Mesothelial cell of epicardium (in vitro differentiated cells): ENCODE measurements at regions not wholly inside any gene's neighbourhood (a gene's known extent, or its start where the extent isn't known, plus 50 kb on each side); places are given as distances from the start of the nearest gene placed in this dataset.
"Not testable (repeated sequence)": the region's sequence is repeated elsewhere in the genome, so short reads cannot be mapped to it uniquely, and the experiment has no call there.

ENCODE experiments used
- DNase-seq, 2 experiments: peaks; one replicate each; pipeline ENCODE4 v3.0.0; 2021; ENCODE audit warnings: low spot score in 2 of 2; ENCODE audit not compliant: unreplicated experiment in 2 of 2
- H3K27ac Mint-ChIP-seq: 2 replicates; pipeline ENCODE4 v1.8.0; 2021; ENCODE audit warnings: mixed read lengths
- H3K27me3 Mint-ChIP-seq: 2 replicates; pipeline ENCODE4 v1.8.0; 2021; ENCODE audit warnings: low read depth, mixed read lengths
- H3K36me3 Mint-ChIP-seq: 2 replicates; pipeline ENCODE4 v1.8.0; 2021; ENCODE audit warnings: mixed read lengths
- H3K4me1 Mint-ChIP-seq: 2 replicates; pipeline ENCODE4 v1.8.0; 2021; ENCODE audit warnings: mixed read lengths
- H3K4me3 Mint-ChIP-seq: 2 replicates; pipeline ENCODE4 v1.8.0; 2021; ENCODE audit warnings: mild to moderate bottlenecking, moderate library complexity, mixed read lengths
- H3K9me3 Mint-ChIP-seq: 2 replicates; pipeline ENCODE4 v1.8.0; 2021; ENCODE audit warnings: mixed read lengths
- CTCF ChIP-seq: fragments of 200-600 bp; sonication (generic); IDR thresholded peaks from one replicate; pipeline ENCODE4 v1.5.0; 2021; ENCODE audit warnings: antibody characterized with exemption; ENCODE audit not compliant: unreplicated experiment

DNA sequence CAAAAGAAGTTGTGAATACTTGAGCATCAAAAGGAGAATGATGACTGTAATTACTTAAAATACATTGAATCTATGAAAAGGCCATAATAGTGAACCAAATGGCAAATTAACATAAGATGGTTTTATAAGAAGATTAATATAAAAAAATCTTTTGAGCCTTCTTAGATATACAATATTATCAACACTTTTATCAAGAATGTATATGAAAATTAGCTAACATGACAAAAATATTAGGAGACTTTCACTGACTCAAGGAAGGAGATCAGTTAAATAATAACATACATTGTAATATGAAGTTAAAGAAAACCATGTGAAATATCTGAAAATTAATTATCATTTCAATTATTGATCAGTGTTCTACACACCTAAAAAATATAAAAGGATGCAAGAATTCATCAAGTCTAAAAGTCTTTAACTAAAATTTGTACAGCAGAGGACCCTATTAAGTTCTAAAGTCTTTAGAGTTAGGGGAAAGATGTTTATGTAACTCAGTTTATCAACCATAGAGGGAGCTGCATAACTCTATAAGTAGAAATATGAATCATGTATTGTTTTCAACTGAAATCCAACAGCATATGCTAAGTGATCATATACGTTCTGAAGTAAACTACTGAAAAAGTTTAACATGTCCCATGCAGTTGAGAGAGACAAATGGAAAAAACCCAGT is 756.1 kb upstream of the MIR17HG start:
- no peak overlapping the region for H3K27ac Mint-ChIP-seq
- TF ChIP-seq CTCF = no peak
- no peaks in the 10 kb centered on the region for H3K4me1 Mint-ChIP-seq
- peaks cover 9% of the 10 kb centered on the region for H3K9me3 Mint-ChIP-seq
- DNase-seq = no peak
- H3K27me3 Mint-ChIP-seq = no peaks in the 10 kb centered on the region
- no peaks in the 10 kb centered on the region for H3K36me3 Mint-ChIP-seq
- no peak overlapping the region for H3K4me3 Mint-ChIP-seq

- no peaks in the 10 kb centered on the region for H3K36me3 Mint-ChIP-seq
- peaks cover 2% of the 10 kb centered on the region for H3K4me1 Mint-ChIP-seq
- no peak overlapping the region for H3K27ac Mint-ChIP-seq
- no peak overlapping the region for H3K4me3 Mint-ChIP-seq
- no peak for TF ChIP-seq CTCF
- no peaks in the 10 kb centered on the region for H3K27me3 Mint-ChIP-seq
- H3K9me3 Mint-ChIP-seq = peaks cover 9% of the 10 kb centered on the region
- no peak for DNase-seq
These were observed 755.6 kb upstream of the MIR17HG start for GRCh38 chr13:90591927-90592268.

- no peaks in the 10 kb centered on the region for H3K27me3 Mint-ChIP-seq
- no peak for TF ChIP-seq CTCF
- no peaks in the 10 kb centered on the region for H3K36me3 Mint-ChIP-seq
- H3K27ac Mint-ChIP-seq = no peak overlapping the region
- DNase-seq = no peak
- no peak overlapping the region for H3K4me3 Mint-ChIP-seq
- peaks cover 5% of the 10 kb centered on the region for H3K4me1 Mint-ChIP-seq
- H3K9me3 Mint-ChIP-seq = peaks cover 9% of the 10 kb centered on the region
These were observed 754.5 kb upstream of the MIR17HG start for GRCh38 chr13:90592943-90593342.

DNA sequence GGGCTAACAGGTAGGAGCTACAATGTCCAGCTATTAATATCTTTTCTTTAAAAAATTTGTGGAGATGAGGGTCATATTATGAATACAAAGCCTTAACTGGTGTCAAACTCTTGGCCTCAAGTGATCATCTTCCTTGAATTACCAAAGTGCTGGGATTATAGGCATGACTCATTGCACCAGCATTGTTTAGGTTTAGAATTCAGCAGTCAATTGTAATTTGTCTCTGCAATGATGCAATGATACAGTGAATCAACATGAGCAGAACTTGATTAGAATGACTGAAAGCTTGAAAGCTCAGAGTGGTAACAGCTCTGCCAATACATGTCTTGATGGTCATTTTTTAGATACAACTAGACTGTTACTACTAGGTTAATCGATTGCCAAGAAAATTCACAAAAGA is 752.8 kb upstream of the MIR17HG start:
- no peak for DNase-seq
- H3K27me3 Mint-ChIP-seq = no peaks in the 10 kb centered on the region
- H3K27ac Mint-ChIP-seq = no peak overlapping the region
- TF ChIP-seq CTCF = no peak
- H3K9me3 Mint-ChIP-seq = peaks cover 9% of the 10 kb centered on the region
- H3K4me3 Mint-ChIP-seq = no peak overlapping the region
- peaks cover 5% of the 10 kb centered on the region for H3K4me1 Mint-ChIP-seq
- H3K36me3 Mint-ChIP-seq = no peaks in the 10 kb centered on the region

DNA sequence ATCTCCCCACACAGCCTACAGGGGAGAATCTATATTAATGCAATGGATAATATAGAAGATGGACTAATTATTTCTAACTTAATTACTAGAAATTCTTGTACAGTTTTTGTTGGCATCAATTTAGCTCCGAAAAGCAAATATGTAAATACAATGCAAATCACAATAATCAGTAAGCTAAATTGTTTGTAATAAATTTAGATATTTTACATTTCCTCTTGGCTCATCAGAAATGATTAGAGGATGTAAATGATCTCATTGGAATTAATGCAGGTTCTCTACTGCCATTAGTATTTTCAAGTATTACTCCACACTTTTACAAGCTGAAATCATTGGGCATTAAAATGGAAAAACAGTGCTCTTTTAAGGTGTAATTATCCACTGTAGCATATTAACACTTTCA is 741.8 kb upstream of the MIR17HG start:
- Mint-ChIP-seq H3K4me3 (no peak overlapping the region), H3K36me3 (no peaks in the 10 kb centered on the region), H3K4me1 (peaks cover 11% of the 10 kb centered on the region), H3K9me3 (no peaks in the 10 kb centered on the region), H3K27me3 (no peaks in the 10 kb centered on the region), H3K27ac (no peak overlapping the region)
- no peak for TF ChIP-seq CTCF
- DNase-seq = no peak

DNA sequence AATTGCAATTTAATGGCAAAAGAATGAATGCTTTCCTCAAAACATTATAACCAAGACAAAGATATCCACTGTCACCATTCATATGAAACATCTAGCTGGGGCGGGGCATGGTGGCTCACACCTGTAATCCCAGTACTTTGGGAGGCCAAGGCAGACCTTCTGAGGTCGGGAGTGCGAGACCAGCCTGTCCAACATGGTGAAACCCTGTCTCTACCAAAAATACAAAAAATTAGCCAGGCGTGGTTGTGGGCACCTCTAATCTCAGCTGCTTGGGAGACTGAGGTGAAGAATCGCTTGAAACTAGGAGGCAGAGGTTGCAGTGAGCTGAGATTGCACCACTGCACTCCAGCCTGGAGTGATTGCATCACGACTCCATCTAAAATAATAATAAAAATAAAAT is 740.6 kb upstream of the MIR17HG start:
- not testable (repeated sequence) for H3K27me3 Mint-ChIP-seq, H3K36me3 Mint-ChIP-seq, H3K9me3 Mint-ChIP-seq, DNase-seq, H3K4me3 Mint-ChIP-seq, H3K27ac Mint-ChIP-seq
- peaks cover 11% of the 10 kb centered on the region for H3K4me1 Mint-ChIP-seq
